GM12892 (cell line): ENCODE measurements at regions not wholly inside any gene's neighbourhood (a gene's known extent, or its start where the extent isn't known, plus 50 kb on each side); places are given as distances from the start of the nearest gene placed in this dataset.

Experiments
- DNase-seq: peaks from one replicate; pipeline ENCODE4 v3.0.0; 2011; ENCODE audit not compliant: insufficient read length
- FAIRE-seq: peaks from 2 replicates; lab custom pipeline; 2011; peaks lifted over from hg19 to GRCh38; lab: Jason Lieb, UNC
- POLR2A ChIP-seq: IDR thresholded peaks from 2 replicates; pipeline ENCODE4 v1.6.1; 2011; ENCODE audit warnings: low read depth, low read length, control low read depth
- POLR2AphosphoS5 ChIP-seq: IDR thresholded peaks from 2 replicates; pipeline ENCODE4 v1.6.1; 2011; ENCODE audit warnings: low read depth, low read length, control low read depth
- TAF1 ChIP-seq: IDR thresholded peaks from 2 replicates; pipeline ENCODE4 v1.6.1; 2011; ENCODE audit warnings: low read depth, mild to moderate bottlenecking, control low read depth, low read length, borderline replicate concordance

DNA sequence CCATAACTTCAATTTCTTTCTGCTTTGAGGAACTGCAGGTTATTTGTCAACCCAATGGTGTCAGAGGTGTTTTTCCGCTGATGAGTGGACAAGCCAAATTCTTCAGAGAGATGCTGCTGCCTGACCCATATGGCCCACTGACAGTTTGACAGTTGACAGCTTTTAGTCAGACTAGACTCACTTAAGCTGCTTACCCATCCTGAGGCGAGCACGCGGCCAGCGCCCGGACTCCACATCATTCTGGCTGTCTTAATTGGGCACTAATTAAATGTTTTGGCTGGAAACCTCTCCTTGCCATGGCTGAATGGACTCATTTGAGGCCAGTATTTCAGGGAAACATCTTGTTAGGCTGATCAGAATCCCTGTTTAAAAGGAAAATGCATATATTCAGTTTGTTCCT is 316.1 kb upstream of the FANCL start:
- TF ChIP-seq POLR2A (no peak), TAF1 (no peak), POLR2AphosphoS5 (no peak)
- FAIRE-seq (no peak), DNase-seq (no peak)

DNA sequence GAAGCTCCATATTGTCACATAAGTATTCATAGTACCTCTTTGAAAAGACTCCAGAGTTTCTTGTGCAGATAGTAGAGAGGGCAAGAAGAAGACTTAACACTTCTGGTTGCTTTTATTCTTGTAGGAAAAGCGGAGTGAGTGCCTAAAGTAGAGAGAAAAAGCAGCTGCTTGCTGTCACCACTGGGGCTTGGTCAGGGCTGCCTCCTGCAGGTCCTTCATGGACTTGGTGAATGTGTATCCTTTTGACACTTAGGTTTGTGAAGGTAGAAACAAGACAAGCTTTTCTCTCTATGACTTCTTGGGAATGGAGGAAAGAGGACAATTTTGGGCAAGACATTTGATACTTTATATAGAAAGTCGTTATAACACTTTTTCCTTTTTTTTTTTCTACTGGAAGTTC is 312.8 kb upstream of the FANCL start:
- DNase-seq: no peak
- FAIRE-seq: no peak
- no peak for TF ChIP-seq TAF1

DNA sequence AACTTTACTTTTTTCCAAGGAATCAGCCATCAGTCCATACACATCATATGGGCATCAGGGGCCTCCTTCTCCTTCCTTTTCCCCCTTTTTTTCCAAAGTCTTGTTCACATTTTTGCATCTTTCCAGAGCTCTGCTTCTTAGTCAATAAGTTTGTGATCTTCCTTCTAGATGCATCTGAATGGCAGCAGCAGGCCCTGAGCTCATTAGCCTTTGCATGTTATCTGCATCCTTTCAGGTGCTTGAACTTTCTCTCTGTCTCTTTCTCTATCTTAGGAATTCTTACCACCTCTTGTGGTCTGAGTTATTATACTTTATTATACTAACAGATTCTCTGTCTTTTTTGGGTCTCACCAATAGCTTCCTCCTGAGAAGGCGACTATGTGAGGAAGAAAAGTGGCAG is 312.4 kb upstream of the FANCL start:
- FAIRE-seq (no peak), DNase-seq (no peak)
- no peak for TF ChIP-seq POLR2A
- TF ChIP-seq POLR2AphosphoS5: no peak
- no peak for TF ChIP-seq TAF1

DNA sequence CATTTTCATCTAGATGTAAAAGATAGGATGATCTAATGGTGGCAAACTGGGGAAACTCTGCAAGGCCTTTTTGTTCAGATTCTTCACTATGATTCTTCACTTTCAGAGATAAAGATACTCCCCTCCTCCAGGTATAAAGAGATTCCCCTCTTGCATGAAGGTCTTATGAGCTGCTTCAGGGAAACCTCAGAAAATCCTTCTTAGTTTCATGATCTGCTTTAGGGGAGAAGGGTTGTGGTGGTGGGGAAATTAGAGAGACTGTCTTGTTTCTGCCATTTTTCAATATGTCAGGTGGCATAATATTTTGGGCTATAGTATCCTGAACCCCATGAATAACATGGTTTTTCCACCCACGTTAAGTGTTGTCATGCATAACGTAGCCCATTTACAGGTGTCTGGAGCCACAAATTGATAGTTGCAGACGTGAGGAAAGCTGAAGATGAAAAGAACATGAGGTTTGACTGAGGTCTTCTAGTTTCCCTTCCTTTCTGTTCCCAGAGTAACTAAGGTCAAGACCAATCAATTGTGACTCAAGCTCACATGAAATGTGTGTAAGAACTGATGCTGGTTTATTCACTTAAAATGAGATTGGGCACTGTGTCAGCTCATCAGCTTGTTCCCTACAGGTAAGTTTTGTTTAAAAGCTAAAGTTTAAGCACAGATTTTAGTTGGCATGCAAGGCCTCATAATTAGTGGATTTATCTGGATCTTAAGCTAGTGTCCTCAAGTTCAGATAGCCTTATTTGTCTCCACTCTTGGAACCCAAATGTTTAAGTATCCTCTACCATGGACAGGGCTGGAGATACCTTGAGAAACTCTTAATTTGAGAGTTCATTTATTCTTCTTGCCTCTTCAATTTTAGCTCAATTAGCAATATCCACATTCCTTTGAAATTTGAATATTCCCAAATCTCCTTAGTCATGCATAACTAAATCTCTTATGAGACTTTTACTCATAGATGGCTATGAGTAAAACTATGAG is 304.5 kb upstream of the FANCL start:
- DNase-seq (no peak), FAIRE-seq (no peak)
- no peak for TF ChIP-seq POLR2A
- no peak for TF ChIP-seq POLR2AphosphoS5
- no peak for TF ChIP-seq TAF1

DNA sequence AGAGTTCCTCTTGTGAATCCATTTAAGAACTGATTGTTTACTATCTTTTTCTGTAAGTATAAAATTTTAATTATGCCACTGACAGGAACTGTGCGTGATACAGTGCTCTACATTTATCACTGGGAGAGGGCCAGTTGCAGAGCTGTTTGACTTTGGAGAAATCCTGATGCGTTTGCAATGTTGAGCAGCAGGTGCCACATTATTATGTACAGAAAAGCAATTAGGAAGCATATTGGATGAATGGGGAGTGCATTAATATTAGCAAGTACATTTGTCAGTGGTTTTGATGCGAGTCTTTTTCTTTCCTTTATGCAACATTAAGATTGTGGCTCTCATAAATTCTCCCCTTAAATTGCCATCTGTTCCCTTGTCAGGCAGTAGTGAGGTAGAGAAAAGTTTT is 302.3 kb upstream of the FANCL start:
- TF ChIP-seq POLR2A: no peak
- no peak for TF ChIP-seq POLR2AphosphoS5
- no peak for TF ChIP-seq TAF1
- no peak for DNase-seq
- FAIRE-seq: no peak

DNA sequence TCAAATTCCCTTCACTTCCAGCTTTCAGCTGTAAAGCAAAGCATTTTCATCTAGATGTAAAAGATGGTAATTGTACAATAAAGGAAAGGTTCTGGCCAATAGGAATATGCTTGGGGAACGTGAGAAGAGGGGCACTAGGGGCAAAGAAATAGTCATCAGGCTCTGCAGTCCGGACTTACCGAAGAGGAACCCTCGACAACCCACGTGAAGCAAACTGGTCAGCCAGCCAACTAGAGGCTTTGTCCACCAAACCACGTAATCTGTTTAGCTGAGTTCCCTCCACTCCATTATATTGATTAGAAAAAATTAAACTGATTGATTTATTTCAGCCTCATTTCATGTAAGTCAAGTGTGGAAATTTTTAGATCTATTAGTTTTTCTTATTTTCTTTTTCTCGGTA is 300.4 kb upstream of the FANCL start:
- TF ChIP-seq POLR2AphosphoS5 (no peak), POLR2A (no peak), TAF1 (no peak)
- DNase-seq: no peak
- no peak for FAIRE-seq

DNA sequence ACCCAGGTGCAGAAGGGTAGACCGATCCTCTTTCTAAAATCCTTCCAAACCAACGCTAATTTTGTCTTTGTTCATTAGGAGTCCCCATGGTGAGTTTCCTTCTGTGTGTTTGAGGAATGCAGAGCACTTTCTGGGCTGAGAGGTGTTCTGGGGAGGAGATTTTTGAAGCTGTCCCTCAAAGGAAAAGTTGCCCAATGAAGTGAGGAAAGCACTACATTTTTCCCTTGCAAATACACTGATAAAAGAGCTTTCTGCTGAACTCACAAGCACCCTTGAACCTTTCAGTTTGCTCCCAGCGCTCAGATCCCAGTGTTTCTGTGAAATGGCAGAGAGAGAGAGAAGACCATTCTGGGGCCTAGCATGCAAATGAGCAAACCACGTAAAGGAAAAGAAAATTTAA is 299.6 kb upstream of the FANCL start:
- TF ChIP-seq TAF1: no peak
- TF ChIP-seq POLR2AphosphoS5: no peak
- no peak for TF ChIP-seq POLR2A
- FAIRE-seq (no peak), DNase-seq (no peak)

DNA sequence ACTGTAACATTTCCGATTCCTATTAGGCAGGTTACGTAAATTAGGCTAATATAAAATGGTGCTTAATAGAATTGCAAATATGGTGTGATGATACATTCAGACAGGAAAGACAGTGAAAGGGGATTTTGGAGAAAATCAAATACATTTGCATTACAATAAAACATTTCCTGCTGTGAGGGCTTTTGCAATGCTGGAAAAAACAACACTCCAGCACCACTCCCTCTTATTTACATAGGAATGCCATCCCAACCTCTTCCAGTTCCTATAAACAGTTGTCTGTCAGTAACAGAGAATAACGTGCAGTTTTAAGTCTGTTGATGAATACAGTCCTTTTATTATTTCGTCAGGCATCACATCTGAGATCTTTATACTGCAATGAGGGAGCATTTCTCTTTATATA is 298.8 kb upstream of the FANCL start:
- TF ChIP-seq TAF1 (no peak), POLR2AphosphoS5 (no peak), POLR2A (no peak)
- FAIRE-seq (no peak), DNase-seq (no peak)

DNA sequence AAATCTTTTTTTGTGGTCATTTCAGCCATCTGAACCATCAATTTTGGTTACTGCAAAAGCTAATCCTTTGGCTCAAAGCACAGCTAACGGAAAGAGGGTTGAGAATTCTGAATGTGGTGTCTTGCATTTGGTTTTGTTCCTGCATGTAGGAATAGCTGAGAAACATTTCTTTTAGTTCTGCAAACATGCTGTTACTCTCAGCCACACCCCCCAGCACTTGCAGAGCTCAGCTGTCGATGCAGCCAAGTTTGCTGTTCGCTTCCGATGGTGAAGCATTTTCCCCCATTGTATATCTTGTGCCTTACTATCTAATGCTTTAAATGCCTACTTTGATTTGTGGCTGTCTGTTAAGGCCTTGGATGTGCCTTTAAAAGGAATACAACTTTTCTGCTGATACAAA is 294.9 kb upstream of the FANCL start:
- FAIRE-seq (no peak), DNase-seq (no peak)
- no peak for TF ChIP-seq TAF1
- no peak for TF ChIP-seq POLR2AphosphoS5
- TF ChIP-seq POLR2A: no peak

DNA sequence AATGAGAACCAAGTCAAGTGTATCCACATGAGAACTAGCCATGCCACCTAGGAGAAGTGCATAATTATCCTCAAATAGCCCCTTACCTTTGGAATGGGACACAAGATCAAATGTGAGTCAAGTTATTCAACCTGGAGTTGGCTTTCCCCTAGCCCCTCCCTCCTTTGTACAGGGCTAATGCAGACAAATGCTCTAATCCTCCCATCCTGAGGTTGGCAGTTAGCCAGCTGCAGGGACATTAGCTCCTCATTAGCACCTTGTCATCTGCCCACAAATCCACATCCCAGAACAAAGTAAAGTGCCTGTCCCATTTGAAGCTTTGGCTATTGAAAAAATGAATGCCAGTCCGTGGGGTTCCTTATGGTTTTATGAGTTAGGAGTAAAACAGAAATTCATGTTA is 294.1 kb upstream of the FANCL start:
- TF ChIP-seq TAF1: no peak
- TF ChIP-seq POLR2AphosphoS5: no peak
- no peak for DNase-seq
- FAIRE-seq: no peak

DNA sequence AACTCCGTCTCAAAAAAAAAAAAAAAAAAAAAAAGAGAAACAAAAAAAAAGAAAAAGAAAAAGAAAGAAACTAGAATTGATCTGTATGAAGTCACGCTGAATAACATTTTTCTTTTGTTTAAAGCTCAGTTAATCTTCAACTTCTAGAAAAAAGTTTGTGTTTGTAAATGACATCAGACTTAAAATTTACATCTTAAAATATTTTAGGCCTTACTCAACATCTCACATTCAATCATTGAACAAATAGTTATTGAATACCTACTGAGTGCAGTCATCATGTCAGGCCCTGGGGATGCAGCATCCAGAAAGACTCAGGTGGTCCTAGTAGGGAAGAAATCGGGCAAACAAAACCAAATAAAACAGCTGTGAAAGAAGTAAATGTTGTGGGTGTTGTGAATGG is 292.3 kb upstream of the FANCL start:
- FAIRE-seq (no peak), DNase-seq (no peak)
- TF ChIP-seq TAF1 (no peak), POLR2A (no peak), POLR2AphosphoS5 (no peak)

DNA sequence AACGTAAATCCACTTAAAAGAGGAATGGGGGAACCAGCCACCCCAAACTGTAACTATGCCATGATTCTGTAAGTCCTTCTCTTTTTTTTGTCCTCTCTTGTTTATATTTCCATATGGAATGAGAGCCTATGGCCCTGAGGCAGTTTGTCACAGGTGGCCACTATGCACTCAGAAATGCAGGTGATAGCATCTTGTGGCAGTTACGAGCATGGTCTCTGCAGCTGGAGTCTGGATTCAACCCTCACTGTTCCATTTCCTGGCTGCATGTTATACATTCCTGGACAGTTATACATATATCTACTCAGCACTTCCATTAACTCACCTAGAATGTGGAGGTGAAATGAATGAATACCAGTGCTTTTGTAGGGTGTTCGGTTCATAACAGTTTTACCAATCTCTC is 291.5 kb upstream of the FANCL start:
- no peak for DNase-seq
- TF ChIP-seq TAF1: no peak
- TF ChIP-seq POLR2A: no peak
- FAIRE-seq: no peak
